CD4-positive, alpha-beta T cell treated with Interleukin-4 for 1 hour (primary cell): ENCODE measurements at regions not wholly inside any gene's neighbourhood (a gene's known extent, or its start where the extent isn't known, plus 50 kb on each side); places are given as distances from the start of the nearest gene placed in this dataset.
"Not testable (repeated sequence)": the region's sequence is repeated elsewhere in the genome, so short reads cannot be mapped to it uniquely, and the experiment has no call there.

ENCODE experiments used
- DNase-seq, 2 donors: peaks; one replicate each; pipeline ENCODE4 v3.0.0-alpha.2; 2020 to 2022

GRCh38 chr2:113337809-113338208 lies 59.1 kb upstream of the PAX8 start:
- DNase-seq: no peak

- DNase-seq: not testable (repeated sequence)
Observed at GRCh38 chr2:113336040-113336439, 57.3 kb upstream of the PAX8 start.

GRCh38 chr2:113334147-113334546 lies 55.4 kb upstream of the PAX8 start:
- DNase-seq: no peak

GRCh38 chr2:113333735-113334134 lies 55.0 kb upstream of the PAX8 start:
- DNase-seq: not testable (repeated sequence)

- DNase-seq: not testable (repeated sequence)
Observed at GRCh38 chr2:113330060-113330767, 51.5 kb upstream of the PAX8 start.

- DNase-seq: not testable (repeated sequence)
Observed at GRCh38 chr2:113328973-113329372, 50.3 kb upstream of the PAX8 start.

GRCh38 chr2:113328572-113328971 lies 49.9 kb upstream of the PAX8 start:
- not testable (repeated sequence) for DNase-seq
